ENCODE measurements at regions not wholly inside any gene's neighbourhood (a gene's known extent, or its start where the extent isn't known, plus 50 kb on each side); places are given as distances from the start of the nearest gene placed in this dataset.

DNA sequence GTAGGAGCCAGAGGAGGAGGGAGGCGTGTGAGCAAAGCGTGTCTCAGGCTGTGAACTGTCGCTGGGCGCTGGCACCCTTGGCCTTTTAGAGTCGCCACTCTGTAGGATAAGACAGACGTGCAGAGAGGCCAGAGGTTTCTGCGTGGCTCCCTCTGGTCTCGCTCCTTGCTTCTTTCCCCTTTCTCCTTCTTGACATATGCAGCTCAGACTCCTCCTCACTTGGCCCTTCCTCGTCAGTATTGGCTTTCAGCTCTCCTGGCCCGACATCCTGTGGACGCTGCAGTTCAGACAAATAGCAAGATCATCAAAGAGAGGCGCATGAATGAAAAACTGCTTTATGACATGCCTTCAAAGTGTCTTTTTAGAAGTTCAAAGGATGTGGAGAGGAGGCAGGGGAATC lies 116.8 kb upstream of the SPRY4 start:
- TF ChIP-seq NFIC (IDR thresholded peaks at IDR 0.05) (no peak), ZBTB7A (IDR thresholded peaks at IDR 0.05; ENCODE audit: low read depth) (no peak), CREB1 (IDR thresholded peaks at IDR 0.05; ENCODE audit: low read depth) (no peak), TAF1 (IDR thresholded peaks at IDR 0.05; ENCODE audit: low read depth) (no peak), TEAD4 (IDR thresholded peaks at IDR 0.05) (no peak), EP300 (IDR thresholded peaks at IDR 0.05; ENCODE audit: borderline replicate concordance) (no peak), RAD21 (IDR thresholded peaks at IDR 0.05; ENCODE audit: low read depth) (no peak), EGR1 (IDR thresholded peaks at IDR 0.05) (no peak), CEBPB (IDR thresholded peaks at IDR 0.05) (no peak), FOXM1 (IDR thresholded peaks at IDR 0.05; ENCODE audit: borderline replicate concordance, low read depth) (no peak), YY1 (IDR thresholded peaks at IDR 0.05; ENCODE audit: low read depth) (no peak), TCF12 (IDR thresholded peaks at IDR 0.05; ENCODE audit: low read depth) (no peak)
- TF ChIP-seq, protein P1, sequence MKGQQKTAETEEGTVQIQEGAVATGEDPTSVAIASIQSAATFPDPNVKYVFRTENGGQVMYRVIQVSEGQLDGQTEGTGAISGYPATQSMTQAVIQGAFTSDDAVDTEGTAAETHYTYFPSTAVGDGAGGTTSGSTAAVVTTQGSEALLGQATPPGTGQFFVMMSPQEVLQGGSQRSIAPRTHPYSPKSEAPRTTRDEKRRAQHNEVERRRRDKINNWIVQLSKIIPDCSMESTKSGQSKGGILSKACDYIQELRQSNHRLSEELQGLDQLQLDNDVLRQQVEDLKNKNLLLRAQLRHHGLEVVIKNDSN (IDR thresholded peaks at IDR 0.05): no peak
- TF ChIP-seq, protein P2, sequence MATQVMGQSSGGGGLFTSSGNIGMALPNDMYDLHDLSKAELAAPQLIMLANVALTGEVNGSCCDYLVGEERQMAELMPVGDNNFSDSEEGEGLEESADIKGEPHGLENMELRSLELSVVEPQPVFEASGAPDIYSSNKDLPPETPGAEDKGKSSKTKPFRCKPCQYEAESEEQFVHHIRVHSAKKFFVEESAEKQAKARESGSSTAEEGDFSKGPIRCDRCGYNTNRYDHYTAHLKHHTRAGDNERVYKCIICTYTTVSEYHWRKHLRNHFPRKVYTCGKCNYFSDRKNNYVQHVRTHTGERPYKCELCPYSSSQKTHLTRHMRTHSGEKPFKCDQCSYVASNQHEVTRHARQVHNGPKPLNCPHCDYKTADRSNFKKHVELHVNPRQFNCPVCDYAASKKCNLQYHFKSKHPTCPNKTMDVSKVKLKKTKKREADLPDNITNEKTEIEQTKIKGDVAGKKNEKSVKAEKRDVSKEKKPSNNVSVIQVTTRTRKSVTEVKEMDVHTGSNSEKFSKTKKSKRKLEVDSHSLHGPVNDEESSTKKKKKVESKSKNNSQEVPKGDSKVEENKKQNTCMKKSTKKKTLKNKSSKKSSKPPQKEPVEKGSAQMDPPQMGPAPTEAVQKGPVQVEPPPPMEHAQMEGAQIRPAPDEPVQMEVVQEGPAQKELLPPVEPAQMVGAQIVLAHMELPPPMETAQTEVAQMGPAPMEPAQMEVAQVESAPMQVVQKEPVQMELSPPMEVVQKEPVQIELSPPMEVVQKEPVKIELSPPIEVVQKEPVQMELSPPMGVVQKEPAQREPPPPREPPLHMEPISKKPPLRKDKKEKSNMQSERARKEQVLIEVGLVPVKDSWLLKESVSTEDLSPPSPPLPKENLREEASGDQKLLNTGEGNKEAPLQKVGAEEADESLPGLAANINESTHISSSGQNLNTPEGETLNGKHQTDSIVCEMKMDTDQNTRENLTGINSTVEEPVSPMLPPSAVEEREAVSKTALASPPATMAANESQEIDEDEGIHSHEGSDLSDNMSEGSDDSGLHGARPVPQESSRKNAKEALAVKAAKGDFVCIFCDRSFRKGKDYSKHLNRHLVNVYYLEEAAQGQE (IDR thresholded peaks at IDR 0.05; ENCODE audit: low read depth): no peak
- TF ChIP-seq, protein P3, sequence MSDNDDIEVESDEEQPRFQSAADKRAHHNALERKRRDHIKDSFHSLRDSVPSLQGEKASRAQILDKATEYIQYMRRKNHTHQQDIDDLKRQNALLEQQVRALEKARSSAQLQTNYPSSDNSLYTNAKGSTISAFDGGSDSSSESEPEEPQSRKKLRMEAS (IDR thresholded peaks at IDR 0.05): no peak

DNA sequence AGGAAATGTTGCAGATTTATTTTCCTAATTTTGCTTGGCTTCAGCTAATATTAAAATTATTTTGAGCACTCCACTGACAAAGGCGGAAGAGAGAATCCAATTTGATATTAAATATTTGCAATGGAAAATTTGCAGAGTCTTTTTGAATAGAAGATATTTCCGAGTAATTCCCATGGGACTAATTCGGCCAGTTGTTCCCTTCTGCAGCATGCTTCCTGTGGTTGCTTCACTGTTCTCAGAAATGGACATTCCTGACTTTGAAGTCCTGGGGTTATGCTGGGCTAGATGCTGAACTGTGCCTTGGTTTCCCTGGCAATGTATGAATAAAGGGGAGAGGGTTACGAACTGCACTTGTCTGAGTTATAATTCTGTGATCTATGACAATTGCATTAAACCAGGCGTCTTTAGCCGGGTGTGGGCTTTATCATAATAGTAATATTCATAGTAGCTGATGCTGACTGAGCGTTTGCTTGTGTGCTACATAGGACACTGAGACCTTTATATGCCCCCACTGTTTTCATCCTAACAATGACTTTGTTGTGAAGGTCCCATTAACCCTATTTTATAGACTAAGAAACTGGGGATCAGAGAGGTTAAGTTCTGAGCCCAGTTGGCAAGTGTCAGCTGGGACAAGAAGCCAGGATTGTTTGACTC lies 114.5 kb upstream of the SPRY4 start:
- TF ChIP-seq ZBTB7A (IDR thresholded peaks at IDR 0.05; ENCODE audit: low read depth) (no peak), CREB1 (IDR thresholded peaks at IDR 0.05; ENCODE audit: low read depth) (no peak), NFIC (IDR thresholded peaks at IDR 0.05) (no peak), TEAD4 (IDR thresholded peaks at IDR 0.05) (no peak), FOXM1 (IDR thresholded peaks at IDR 0.05; ENCODE audit: borderline replicate concordance, low read depth) (no peak), EGR1 (IDR thresholded peaks at IDR 0.05) (no peak), EP300 (IDR thresholded peaks at IDR 0.05; ENCODE audit: borderline replicate concordance) (no peak)
- TF ChIP-seq, protein P3 (IDR thresholded peaks at IDR 0.05): no peak
- TF ChIP-seq, protein P2 (IDR thresholded peaks at IDR 0.05; ENCODE audit: low read depth): no peak

DNA sequence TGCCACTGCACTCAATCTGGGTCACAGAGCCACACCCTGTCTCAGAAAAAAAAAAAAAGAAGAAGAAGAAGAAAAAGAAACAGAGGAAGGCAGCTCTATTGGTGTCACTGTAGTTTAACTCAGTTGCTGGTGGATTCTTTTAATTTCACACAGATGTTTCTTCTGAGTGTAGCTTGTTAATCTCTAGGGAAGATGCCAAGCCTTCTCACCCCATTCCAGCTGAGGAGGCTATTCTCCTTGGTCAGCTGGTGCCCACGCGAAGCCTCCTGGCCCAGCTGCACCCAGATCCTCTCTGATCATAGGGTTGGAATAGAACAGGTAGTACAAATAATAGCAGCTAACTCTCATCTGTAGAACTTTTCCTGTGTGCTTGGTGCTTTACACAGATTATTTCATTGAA lies 113.8 kb upstream of the SPRY4 start:
- TF ChIP-seq TCF12 (IDR thresholded peaks at IDR 0.05; ENCODE audit: low read depth): no peak
- TF ChIP-seq, protein P1 (IDR thresholded peaks at IDR 0.05): no peak
- no peak for TF ChIP-seq TEAD4 (IDR thresholded peaks at IDR 0.05)
- no peak for TF ChIP-seq ZBTB7A (IDR thresholded peaks at IDR 0.05; ENCODE audit: low read depth)
- no peak for TF ChIP-seq YY1 (IDR thresholded peaks at IDR 0.05; ENCODE audit: low read depth)
- TF ChIP-seq, protein P2 (IDR thresholded peaks at IDR 0.05; ENCODE audit: low read depth): no peak
- TF ChIP-seq, protein P3 (IDR thresholded peaks at IDR 0.05): no peak
- no peak for TF ChIP-seq CREB1 (IDR thresholded peaks at IDR 0.05; ENCODE audit: low read depth)
- no peak for TF ChIP-seq FOXM1 (IDR thresholded peaks at IDR 0.05; ENCODE audit: borderline replicate concordance, low read depth)
- no peak for TF ChIP-seq CEBPB (IDR thresholded peaks at IDR 0.05)
- TF ChIP-seq TAF1 (IDR thresholded peaks at IDR 0.05; ENCODE audit: low read depth): no peak
- no peak for TF ChIP-seq EGR1 (IDR thresholded peaks at IDR 0.05)
- no peak for TF ChIP-seq NFIC (IDR thresholded peaks at IDR 0.05)

DNA sequence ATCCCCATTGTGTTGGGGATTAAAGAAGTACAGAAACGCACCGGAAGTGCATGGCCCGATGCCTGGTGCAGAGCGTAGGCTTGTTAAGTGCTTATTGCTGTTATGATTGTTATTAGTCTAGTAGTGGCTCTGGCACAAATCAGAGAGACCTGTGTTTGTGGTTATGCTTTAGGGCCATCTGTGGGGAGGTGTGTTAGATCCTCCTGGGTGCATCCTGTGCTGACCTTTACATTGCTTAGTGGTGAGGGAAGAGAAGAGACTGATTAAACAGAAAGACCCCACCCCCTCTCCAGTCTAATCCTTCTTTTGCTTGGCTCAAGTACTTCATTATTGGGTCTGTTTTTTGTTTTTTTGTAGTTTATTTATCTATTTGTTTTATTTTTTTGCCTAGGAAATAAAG lies 112.7 kb upstream of the SPRY4 start:
- TF ChIP-seq TCF12 (IDR thresholded peaks at IDR 0.05; ENCODE audit: low read depth) (no peak), EP300 (IDR thresholded peaks at IDR 0.05; ENCODE audit: borderline replicate concordance) (no peak), EGR1 (IDR thresholded peaks at IDR 0.05) (no peak), FOXM1 (IDR thresholded peaks at IDR 0.05; ENCODE audit: borderline replicate concordance, low read depth) (no peak), TEAD4 (IDR thresholded peaks at IDR 0.05) (no peak), TAF1 (IDR thresholded peaks at IDR 0.05; ENCODE audit: low read depth) (no peak), CREB1 (IDR thresholded peaks at IDR 0.05; ENCODE audit: low read depth) (no peak), RAD21 (IDR thresholded peaks at IDR 0.05; ENCODE audit: low read depth) (no peak), ZBTB7A (IDR thresholded peaks at IDR 0.05; ENCODE audit: low read depth) (no peak), CEBPB (IDR thresholded peaks at IDR 0.05) (no peak), NFIC (IDR thresholded peaks at IDR 0.05) (no peak), YY1 (IDR thresholded peaks at IDR 0.05; ENCODE audit: low read depth) (no peak)
- TF ChIP-seq, protein P2 (IDR thresholded peaks at IDR 0.05; ENCODE audit: low read depth): no peak
- TF ChIP-seq, protein P3 (IDR thresholded peaks at IDR 0.05): no peak
- TF ChIP-seq, protein P1 (IDR thresholded peaks at IDR 0.05): no peak
